Cardiac fibroblast (primary cell): ENCODE measurements at regions not wholly inside any gene's neighbourhood (a gene's known extent, or its start where the extent isn't known, plus 50 kb on each side); places are given as distances from the start of the nearest gene placed in this dataset.
A peak's percentile ranks its signal among the peaks of the same experiment; 100 is the strongest.

ENCODE experiments used
- DNase-seq, 2 donors: peaks; one replicate each; pipeline versions ENCODE4 v3.0.0 to v3.0.0-alpha.2; 2010; ENCODE audit warnings: low read depth in 2 of 2
- H3K4me3 ChIP-seq, 2 donors: replicated peaks in 1 of 2; 1 replicate in 1 of 2; 2 replicates in 1 of 2; pipeline ENCODE4 v1.5.1; 2011; ENCODE audit warnings: low read depth in 2 of 2, low read length in 2 of 2, mild to moderate bottlenecking in 2 of 2, moderate library complexity in 1 of 2
- CTCF ChIP-seq: IDR thresholded peaks from one replicate; pipeline ENCODE4 v1.5.1; 2011; ENCODE audit warnings: low read depth, mild to moderate bottlenecking, low read length, inconsistent platforms

GRCh38 chr5:125186911-125187375 is 440.5 kb upstream of the ZNF608 start:
- no peak for DNase-seq
- H3K4me3 ChIP-seq = no peak overlapping the region
- no peak for TF ChIP-seq CTCF

- peak in 1 of 2 donors; percentile 66 for DNase-seq
- H3K4me3 ChIP-seq = no peak overlapping the region
- no peak for TF ChIP-seq CTCF
Measured at GRCh38 chr5:125189531-125189941, 443.1 kb upstream of the ZNF608 start.

- no peak for DNase-seq
- no peak overlapping the region for H3K4me3 ChIP-seq
Measured at GRCh38 chr5:125190232-125191087, 444.0 kb upstream of the ZNF608 start.

GRCh38 chr5:125194883-125195282 is 448.4 kb upstream of the ZNF608 start:
- no peak for TF ChIP-seq CTCF
- DNase-seq = no peak
- no peak overlapping the region for H3K4me3 ChIP-seq

More at GRCh38 chr5:125190232-125191087, 444.0 kb upstream of the ZNF608 start:
- no peak for TF ChIP-seq CTCF

- DNase-seq = peak in 1 of 2 donors; percentile 40
- H3K4me3 ChIP-seq = no peak overlapping the region
- no peak for TF ChIP-seq CTCF
Measured at GRCh38 chr5:125196481-125197111, 450.2 kb upstream of the ZNF608 start.

GRCh38 chr5:125197321-125197720 is 450.9 kb upstream of the ZNF608 start:
- no peak for DNase-seq
- no peak overlapping the region for H3K4me3 ChIP-seq
- TF ChIP-seq CTCF = no peak
